Caco-2 (cell line): ENCODE measurements at regions not wholly inside any gene's neighbourhood (a gene's known extent, or its start where the extent isn't known, plus 50 kb on each side); places are given as distances from the start of the nearest gene placed in this dataset.

Experiments used
- BruUV-seq: library from RNA; stranded (reverse); fragments of 400-500 nt; replicated peaks from 2 replicates; lab custom pipeline; 2021; lab: Mats Ljungman, UMichigan
- CTCF ChIA-PET: fragments of 300-600 bp; sonication (Branson Sonifier 250); formaldehyde crosslinking; loops from one replicate; lab custom pipeline; 2022; ENCODE audit warnings: antibody characterized with exemption; lab: Charles Lee
- POLR2A ChIA-PET: fragments of 300-600 bp; sonication (Branson Sonifier 250); formaldehyde crosslinking; loops from one replicate; lab custom pipeline; 2022; ENCODE audit warnings: antibody characterized with exemption; lab: Charles Lee
- DNase-seq, 2 experiments: peaks; one replicate each; pipeline versions ENCODE4 v3.0.0 to v3.0.0-alpha.2; 2020 to 2022
- H3K27me3 ChIP-seq: replicated peaks from 2 replicates; pipeline ENCODE4 v1.6.0; 2011; ENCODE audit warnings: low read length; ENCODE audit not compliant: control insufficient read depth, insufficient read depth
- H3K36me3 ChIP-seq: 2 replicates; pipeline ENCODE4 v1.5.1; 2011; ENCODE audit warnings: low read length; ENCODE audit not compliant: control insufficient read depth, insufficient read depth
- H3K4me1 ChIP-seq: fragments of 250-450 bp; sonication (Bioruptor Pico); 2 replicates; pipeline ENCODE4 v1.5.1; 2020; ENCODE audit warnings: mild to moderate bottlenecking
- H3K4me3 ChIP-seq: 2 replicates; pipeline ENCODE4 v1.5.1; 2011; ENCODE audit warnings: low read depth, mild to moderate bottlenecking, control low read depth, low read length
- H3K9me3 ChIP-seq: fragments of 250-450 bp; sonication (Bioruptor Pico); 2 replicates; pipeline ENCODE4 v1.5.1; 2020; ENCODE audit warnings: mild to moderate bottlenecking, moderate library complexity
- H3K27ac Mint-ChIP-seq: one replicate; pipeline ENCODE4 v1.8.0; 2022; ENCODE audit warnings: mixed read lengths; ENCODE audit not compliant: unreplicated experiment
- H3K27me3 Mint-ChIP-seq: one replicate; pipeline ENCODE4 v1.8.0; 2022; ENCODE audit warnings: mixed read lengths; ENCODE audit not compliant: insufficient read depth, unreplicated experiment
- H3K36me3 Mint-ChIP-seq: one replicate; pipeline ENCODE4 v1.8.0; 2022; ENCODE audit warnings: mild to moderate bottlenecking, mixed read lengths; ENCODE audit not compliant: insufficient read depth, unreplicated experiment
- H3K4me1 Mint-ChIP-seq: one replicate; pipeline ENCODE4 v1.8.0; 2022; ENCODE audit warnings: low read depth, mixed read lengths; ENCODE audit not compliant: unreplicated experiment
- H3K4me3 Mint-ChIP-seq: one replicate; pipeline ENCODE4 v1.8.0; 2022; ENCODE audit warnings: mild to moderate bottlenecking, moderate library complexity, mixed read lengths; ENCODE audit not compliant: unreplicated experiment
- H3K9me3 Mint-ChIP-seq: one replicate; pipeline ENCODE4 v1.8.0; 2022; ENCODE audit warnings: mixed read lengths; ENCODE audit not compliant: unreplicated experiment
- CTCF ChIP-seq, 2 experiments: fragments of 200-600 bp in 1 of 2; IDR thresholded peaks; 1 replicate in 1 of 2; 2 replicates in 1 of 2; pipeline versions ENCODE4 v1.5.1 to v1.8.0; 2011 to 2022; ENCODE audit warnings: antibody characterized with exemption in 1 of 2, control low read depth in 1 of 2, inconsistent platforms in 1 of 2, low read depth in 1 of 2, low read length in 1 of 2, mild to moderate bottlenecking in 1 of 2, moderate library complexity in 1 of 2; ENCODE audit not compliant: insufficient read depth in 1 of 2, severe bottlenecking in 1 of 2, unreplicated experiment in 1 of 2
- intact Hi-C: fragments of 100-400 bp; cut with micrococcal nuclease; formaldehyde crosslinking; loops from one replicate; pipeline ENCODE4 v1.10.0; 2022; ENCODE audit not compliant: unreplicated experiment

GRCh38 chr6:147944122-147944521 lies 398.5 kb upstream of the SASH1 start:
- H3K4me3 Mint-ChIP-seq = no peak overlapping the region
- H3K27ac Mint-ChIP-seq = no peak overlapping the region
- H3K27me3 Mint-ChIP-seq = no peaks in the 10 kb centered on the region
- H3K36me3 Mint-ChIP-seq = no peaks in the 10 kb centered on the region
- H3K9me3 Mint-ChIP-seq = peaks cover 29% of the 10 kb centered on the region
- TF ChIP-seq CTCF (IDR thresholded peaks at IDR 0.05; ENCODE audit: insufficient read depth in 1 of 2, low read depth in 1 of 2, low read length in 1 of 2, severe bottlenecking in 1 of 2, unreplicated experiment in 1 of 2) = no peak
- no peaks in the 10 kb centered on the region for H3K9me3 ChIP-seq
- DNase-seq = no peak
- ChIA-PET POLR2A (no interaction called here), CTCF (no interaction called here)
- no peak overlapping the region for H3K4me3 ChIP-seq
- intact Hi-C loops = no loop called here
- H3K4me1 ChIP-seq = no peaks in the 10 kb centered on the region
- no peaks in the 10 kb centered on the region for H3K36me3 ChIP-seq
- no peaks in the 10 kb centered on the region for H3K27me3 ChIP-seq
- no TSS peak for BruUV-seq
- H3K4me1 Mint-ChIP-seq = no peaks in the 10 kb centered on the region

GRCh38 chr6:147947521-147947920 lies 395.1 kb upstream of the SASH1 start:
- no peaks in the 10 kb centered on the region for H3K9me3 ChIP-seq
- no TSS peak for BruUV-seq
- ChIA-PET POLR2A (no interaction called here), CTCF (no interaction called here)
- no peak for DNase-seq
- TF ChIP-seq CTCF (IDR thresholded peaks at IDR 0.05; ENCODE audit: insufficient read depth in 1 of 2, low read depth in 1 of 2, low read length in 1 of 2, severe bottlenecking in 1 of 2, unreplicated experiment in 1 of 2) = no peak
- H3K9me3 Mint-ChIP-seq = peaks cover 29% of the 10 kb centered on the region
- no peak overlapping the region for H3K4me3 ChIP-seq
- peaks cover 4% of the 10 kb centered on the region for H3K4me1 Mint-ChIP-seq
- no peaks in the 10 kb centered on the region for H3K4me1 ChIP-seq
- H3K27ac Mint-ChIP-seq = no peak overlapping the region
- H3K4me3 Mint-ChIP-seq = no peak overlapping the region
- intact Hi-C loops = no loop called here
- no peaks in the 10 kb centered on the region for H3K27me3 Mint-ChIP-seq
- no peaks in the 10 kb centered on the region for H3K27me3 ChIP-seq
- H3K36me3 ChIP-seq = no peaks in the 10 kb centered on the region
- H3K36me3 Mint-ChIP-seq = no peaks in the 10 kb centered on the region

- BruUV-seq = no TSS peak
- H3K27me3 ChIP-seq = no peaks in the 10 kb centered on the region
These were observed 392.5 kb upstream of the SASH1 start for GRCh38 chr6:147949981-147950622.

More at GRCh38 chr6:147949981-147950622, 392.5 kb upstream of the SASH1 start:
- DNase-seq = no peak
- Mint-ChIP-seq H3K4me3 (no peak overlapping the region), H3K36me3 (no peaks in the 10 kb centered on the region), H3K9me3 (peaks cover 7% of the 10 kb centered on the region), H3K27me3 (no peaks in the 10 kb centered on the region), H3K27ac (no peak overlapping the region), H3K4me1 (peaks cover 4% of the 10 kb centered on the region)
- CTCF ChIA-PET = no interaction called here
- Histone ChIP-seq H3K9me3 (no peaks in the 10 kb centered on the region), H3K4me1 (no peaks in the 10 kb centered on the region), H3K4me3 (no peak overlapping the region), H3K36me3 (no peaks in the 10 kb centered on the region)
- TF ChIP-seq CTCF (IDR thresholded peaks at IDR 0.05; ENCODE audit: insufficient read depth in 1 of 2, low read depth in 1 of 2, low read length in 1 of 2, severe bottlenecking in 1 of 2, unreplicated experiment in 1 of 2) = no peak
- intact Hi-C loops = no loop called here
- POLR2A ChIA-PET = no interaction called here
